H7 (cell line): ENCODE measurements at regions not wholly inside any gene's neighbourhood (a gene's known extent, or its start where the extent isn't known, plus 50 kb on each side); places are given as distances from the start of the nearest gene placed in this dataset.

ENCODE experiments used
- DNase-seq: peaks from one replicate; pipeline ENCODE4 v3.0.0; 2012
- H3K27me3 ChIP-seq: 2 replicates; pipeline ENCODE4 v1.6.0; 2011; ENCODE audit warnings: mild to moderate bottlenecking, low read length; ENCODE audit not compliant: control insufficient read depth, insufficient read depth
- H3K36me3 ChIP-seq: replicated peaks from 2 replicates; pipeline ENCODE4 v1.5.1; 2011; ENCODE audit warnings: low read length; ENCODE audit not compliant: control insufficient read depth, insufficient read depth
- H3K4me3 ChIP-seq: 2 replicates; pipeline ENCODE4 v1.5.1; 2011; ENCODE audit warnings: low read depth, mild to moderate bottlenecking, control low read depth, low read length, moderate library complexity; ENCODE audit not compliant: insufficient read depth

- Histone ChIP-seq H3K27me3 (no peaks in the 10 kb centered on the region), H3K4me3 (no peak overlapping the region), H3K36me3 (no peaks in the 10 kb centered on the region)
- DNase-seq = no peak
Measured at GRCh38 chr14:29089849-29090248, 323.3 kb downstream of the FOXG1 start.

- H3K27me3 ChIP-seq = no peaks in the 10 kb centered on the region
- H3K4me3 ChIP-seq = no peak overlapping the region
- no peaks in the 10 kb centered on the region for H3K36me3 ChIP-seq
- no peak for DNase-seq
Measured at GRCh38 chr14:29092121-29092520, 325.5 kb downstream of the FOXG1 start.

- no peaks in the 10 kb centered on the region for H3K27me3 ChIP-seq
- no peaks in the 10 kb centered on the region for H3K36me3 ChIP-seq
- no peak overlapping the region for H3K4me3 ChIP-seq
- DNase-seq = no peak
Measured at GRCh38 chr14:29097476-29097875, 330.9 kb downstream of the FOXG1 start.

GRCh38 chr14:29098656-29099055 lies 332.1 kb downstream of the FOXG1 start:
- H3K27me3 ChIP-seq = no peaks in the 10 kb centered on the region
- DNase-seq = no peak

GRCh38 chr14:29102266-29102665 lies 335.7 kb downstream of the FOXG1 start:
- H3K4me3 ChIP-seq = no peak overlapping the region
- H3K36me3 ChIP-seq = no peaks in the 10 kb centered on the region
- DNase-seq = no peak
- no peaks in the 10 kb centered on the region for H3K27me3 ChIP-seq

More at GRCh38 chr14:29098656-29099055, 332.1 kb downstream of the FOXG1 start:
- H3K36me3 ChIP-seq = no peaks in the 10 kb centered on the region
- H3K4me3 ChIP-seq = no peak overlapping the region

- no peak overlapping the region for H3K4me3 ChIP-seq
- DNase-seq = no peak
- no peaks in the 10 kb centered on the region for H3K27me3 ChIP-seq
- H3K36me3 ChIP-seq = no peaks in the 10 kb centered on the region
Measured at GRCh38 chr14:29102996-29103395, 336.4 kb downstream of the FOXG1 start.

GRCh38 chr14:29108908-29109307 lies 342.3 kb downstream of the FOXG1 start:
- no peak for DNase-seq
- Histone ChIP-seq H3K36me3 (no peaks in the 10 kb centered on the region), H3K4me3 (no peak overlapping the region), H3K27me3 (no peaks in the 10 kb centered on the region)

GRCh38 chr14:29109589-29109988 lies 343.0 kb downstream of the FOXG1 start:
- H3K36me3 ChIP-seq = no peaks in the 10 kb centered on the region
- H3K27me3 ChIP-seq = no peaks in the 10 kb centered on the region
- H3K4me3 ChIP-seq = no peak overlapping the region
- no peak for DNase-seq

- H3K36me3 ChIP-seq = no peaks in the 10 kb centered on the region
- no peaks in the 10 kb centered on the region for H3K27me3 ChIP-seq
- DNase-seq = no peak
- H3K4me3 ChIP-seq = no peak overlapping the region
Measured at GRCh38 chr14:29111554-29111953, 345.0 kb downstream of the FOXG1 start.

- Histone ChIP-seq H3K36me3 (no peaks in the 10 kb centered on the region), H3K27me3 (no peaks in the 10 kb centered on the region), H3K4me3 (no peak overlapping the region)
- DNase-seq = no peak
Measured at GRCh38 chr14:29123017-29123416, 356.4 kb downstream of the FOXG1 start.

- no peak overlapping the region for H3K4me3 ChIP-seq
- no peak for DNase-seq
- H3K36me3 ChIP-seq = no peaks in the 10 kb centered on the region
Measured at GRCh38 chr14:29126361-29126760, 359.8 kb downstream of the FOXG1 start.

GRCh38 chr14:29126865-29127264 lies 360.3 kb downstream of the FOXG1 start:
- Histone ChIP-seq H3K36me3 (no peaks in the 10 kb centered on the region), H3K4me3 (no peak overlapping the region), H3K27me3 (no peaks in the 10 kb centered on the region)
- no peak for DNase-seq

More at GRCh38 chr14:29126361-29126760, 359.8 kb downstream of the FOXG1 start:
- H3K27me3 ChIP-seq = no peaks in the 10 kb centered on the region

GRCh38 chr14:29140016-29140415 lies 373.4 kb downstream of the FOXG1 start:
- no peak for DNase-seq
- no peak overlapping the region for H3K4me3 ChIP-seq
- no peaks in the 10 kb centered on the region for H3K27me3 ChIP-seq
- no peaks in the 10 kb centered on the region for H3K36me3 ChIP-seq

GRCh38 chr14:29144621-29145020 lies 378.0 kb downstream of the FOXG1 start:
- no peaks in the 10 kb centered on the region for H3K36me3 ChIP-seq
- DNase-seq = no peak

GRCh38 chr14:29148221-29148620 lies 381.6 kb downstream of the FOXG1 start:
- DNase-seq = no peak
- Histone ChIP-seq H3K36me3 (no peaks in the 10 kb centered on the region), H3K27me3 (no peaks in the 10 kb centered on the region), H3K4me3 (no peak overlapping the region)

More at GRCh38 chr14:29144621-29145020, 378.0 kb downstream of the FOXG1 start:
- no peak overlapping the region for H3K4me3 ChIP-seq
- no peaks in the 10 kb centered on the region for H3K27me3 ChIP-seq

- no peak for DNase-seq
- Histone ChIP-seq H3K4me3 (no peak overlapping the region), H3K27me3 (no peaks in the 10 kb centered on the region), H3K36me3 (no peaks in the 10 kb centered on the region)
Measured at GRCh38 chr14:29149798-29150197, 383.2 kb downstream of the FOXG1 start.
